HepG2 (cell line): ENCODE measurements at regions not wholly inside any gene's neighbourhood (a gene's known extent, or its start where the extent isn't known, plus 50 kb on each side); places are given as distances from the start of the nearest gene placed in this dataset.
A peak's percentile ranks its signal among the peaks of the same experiment; 100 is the strongest.

Source experiments
- ARID4A ChIP-seq: sonication (generic); formaldehyde crosslinking; IDR thresholded peaks from 2 replicates; pipeline ENCODE4 v1.5.0; 2020; ENCODE audit warnings: mild to moderate bottlenecking, missing genetic modification reagents, borderline replicate concordance
- ARNTL ChIP-seq: sonication (generic); formaldehyde crosslinking; IDR thresholded peaks from 2 replicates; pipeline ENCODE4 v1.4.0; 2020; ENCODE audit warnings: mild to moderate bottlenecking, missing genetic modification reagents
- CBFB ChIP-seq: sonication (generic); formaldehyde crosslinking; IDR thresholded peaks from 2 replicates; pipeline ENCODE4 v1.4.0; 2020; ENCODE audit warnings: missing genetic modification reagents
- HNRNPK ChIP-seq: fragments of 200-400 bp; formaldehyde crosslinking; IDR thresholded peaks from 2 replicates; pipeline ENCODE4 v1.6.1; 2018; ENCODE audit warnings: low read length, low read depth, moderate library complexity, mild to moderate bottlenecking; ENCODE audit not compliant: poor library complexity, severe bottlenecking
- IRF1 ChIP-seq: sonication (generic); formaldehyde crosslinking; IDR thresholded peaks from 2 replicates; pipeline ENCODE4 v1.4.0; 2020; ENCODE audit warnings: low read depth, mild to moderate bottlenecking, missing genetic modification reagents
- KAT8 ChIP-seq: IDR thresholded peaks from 2 replicates; pipeline ENCODE4 v1.6.1; 2016; ENCODE audit warnings: missing genetic modification reagents, missing compliant biosample characterization
- MIER3 ChIP-seq: IDR thresholded peaks from 2 replicates; pipeline ENCODE4 v1.6.1; 2016; ENCODE audit warnings: missing compliant biosample characterization, borderline replicate concordance
- SAP130 ChIP-seq: IDR thresholded peaks from 2 replicates; pipeline ENCODE4 v1.6.1; 2016; ENCODE audit warnings: low read depth
- SOX5 ChIP-seq: IDR thresholded peaks from 2 replicates; pipeline ENCODE4 v1.6.1; 2016; ENCODE audit warnings: borderline replicate concordance
- USF2 ChIP-seq, 2 experiments: sonication (generic) in 1 of 2; formaldehyde crosslinking in 1 of 2; IDR thresholded peaks; 2 replicates each; pipeline versions ENCODE4 v1.5.1 to v1.6.1; 2011 to 2020; ENCODE audit warnings: borderline replicate concordance in 1 of 2, low read depth in 1 of 2, low read length in 1 of 2, mild to moderate bottlenecking in 1 of 2, missing genetic modification reagents in 1 of 2, moderate library complexity in 1 of 2
- ZNF451 ChIP-seq: sonication (generic); formaldehyde crosslinking; IDR thresholded peaks from 2 replicates; pipeline ENCODE4 v1.5.0; 2020; ENCODE audit warnings: mild to moderate bottlenecking, missing genetic modification reagents
- ZNF607 ChIP-seq: sonication (generic); formaldehyde crosslinking; IDR thresholded peaks from 2 replicates; pipeline ENCODE4 v1.5.1; 2020; ENCODE audit warnings: missing genetic modification reagents, mild to moderate bottlenecking, borderline replicate concordance
- ZNF615 ChIP-seq: sonication (generic); formaldehyde crosslinking; IDR thresholded peaks from 2 replicates; pipeline ENCODE4 v1.5.0; 2020; ENCODE audit warnings: mild to moderate bottlenecking, missing genetic modification reagents, borderline replicate concordance
- ZNF646 ChIP-seq: sonication (generic); formaldehyde crosslinking; IDR thresholded peaks from 2 replicates; pipeline ENCODE4 v1.9.0; 2021; ENCODE audit warnings: mild to moderate bottlenecking, missing genetic modification reagents

GRCh38 chr22:27662359-27663301, 138.9 kb downstream of the MN1 start (continued):
- no peak for TF ChIP-seq ZNF646 (CRISPR knock-in tag)
- TF ChIP-seq SOX5 (CRISPR knock-in tag): no peak
- no peak for TF ChIP-seq USF2 (IDR thresholded peaks at IDR 0.05; ENCODE audit: low read depth, low read length)
- TF ChIP-seq USF2 (CRISPR knock-in tag; IDR thresholded peaks at IDR 0.05; ENCODE audit: borderline replicate concordance): no peak
- no peak for TF ChIP-seq ZNF451
- no peak for TF ChIP-seq ZNF615 (CRISPR knock-in tag)
- TF ChIP-seq ARNTL (CRISPR knock-in tag): 0 out of 2 replicates have a peak, but pooled peaks have one; percentile 18
- TF ChIP-seq HNRNPK: no peak
- peak; percentile 26; the same call in 1 of the 2 replicates for TF ChIP-seq ARID4A
- TF ChIP-seq MIER3 (CRISPR knock-in tag): no peak
- TF ChIP-seq IRF1 (CRISPR knock-in tag): no peak
- no peak for TF ChIP-seq KAT8 (CRISPR knock-in tag)
- peak; percentile 53 for TF ChIP-seq SAP130
- no peak for TF ChIP-seq ZNF607 (CRISPR knock-in tag)
- TF ChIP-seq CBFB: no peak
